Endometrial microvascular endothelial cells (primary cell): ENCODE measurements at regions not wholly inside any gene's neighbourhood (a gene's known extent, or its start where the extent isn't known, plus 50 kb on each side); places are given as distances from the start of the nearest gene placed in this dataset.

Experiments used
- in situ Hi-C: cut with HindIII; loops from 2 replicates; pipeline ENCODE4 v1.10.0; 2017; ENCODE audit warnings: low sequenced_read_pairs, low pct_unique_long_range_greater_than_20kb; ENCODE audit errors: inconsistent ontology term

DNA sequence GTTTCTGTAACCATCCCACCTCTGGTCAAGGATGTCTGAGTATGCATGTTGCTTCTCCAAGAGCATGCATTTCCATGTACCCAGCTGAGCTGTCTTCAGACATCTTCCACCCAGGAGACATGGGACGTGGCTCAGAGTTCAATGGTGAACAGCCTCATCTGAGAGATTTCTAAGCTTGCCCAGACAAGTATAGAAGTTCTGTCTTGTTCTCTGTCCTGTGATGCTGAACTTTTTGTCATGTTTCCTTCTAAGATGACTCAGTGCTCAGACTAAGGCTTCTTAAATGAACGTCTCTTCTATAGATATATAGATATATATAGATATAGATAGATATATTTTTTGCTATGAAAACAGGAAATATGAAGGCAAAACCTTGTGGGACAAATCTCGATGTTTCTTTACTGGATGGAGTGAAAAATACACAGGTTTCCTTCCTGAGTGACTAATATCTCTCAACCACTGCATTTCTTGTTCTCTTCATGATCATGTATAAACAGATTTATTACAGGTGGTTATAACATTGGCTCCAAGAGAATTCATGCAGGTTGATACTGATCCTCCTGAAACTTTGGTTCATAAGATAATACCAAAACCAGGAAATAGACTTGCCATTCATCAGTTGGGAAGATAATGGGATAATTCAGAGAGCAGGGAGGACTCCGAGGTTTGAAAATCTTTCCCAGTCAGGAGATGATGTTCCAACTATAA, 168.2 kb downstream of the ZNF518B start:
- in situ Hi-C loops = no loop called here

DNA sequence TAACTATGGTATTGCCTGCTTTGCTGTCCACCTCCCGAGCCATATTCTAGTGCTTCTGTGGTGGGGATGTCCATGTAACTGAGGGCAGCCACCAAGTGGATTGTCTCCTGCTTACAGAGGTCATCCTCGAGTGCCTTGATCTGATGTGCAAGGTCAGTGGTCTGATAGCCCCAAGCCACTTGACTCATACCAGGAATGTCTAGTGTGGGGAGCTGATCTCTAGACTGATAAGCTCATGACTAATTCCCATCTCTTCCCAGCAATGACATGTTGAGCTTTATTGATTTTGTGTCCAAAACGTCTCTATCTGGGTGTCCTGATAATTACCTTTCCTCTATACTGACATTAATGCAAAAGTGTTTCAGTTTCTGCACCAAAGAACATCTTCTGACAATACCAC, 168.4 kb upstream of the WDR1 start:
- in situ Hi-C loops = no loop called here

DNA sequence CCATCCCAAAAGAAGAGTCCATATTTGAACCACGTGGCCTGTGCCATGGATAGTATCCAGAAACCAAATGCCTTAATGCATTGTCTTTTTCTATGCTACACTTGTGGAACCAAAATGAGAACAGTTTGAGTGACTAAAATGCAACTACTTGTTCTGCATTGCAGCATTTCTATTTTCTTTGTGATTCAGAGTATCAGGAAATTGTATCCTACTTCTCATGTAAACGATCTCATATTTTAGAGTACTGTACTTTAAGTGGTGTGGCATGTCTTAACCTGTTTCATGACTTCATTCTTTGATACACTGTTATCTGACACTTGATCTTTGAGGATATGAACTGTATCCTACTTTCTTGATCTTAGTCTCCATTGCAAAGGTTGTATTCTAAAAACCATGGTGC, 167.2 kb upstream of the WDR1 start:
- in situ Hi-C loops = no loop called here

DNA sequence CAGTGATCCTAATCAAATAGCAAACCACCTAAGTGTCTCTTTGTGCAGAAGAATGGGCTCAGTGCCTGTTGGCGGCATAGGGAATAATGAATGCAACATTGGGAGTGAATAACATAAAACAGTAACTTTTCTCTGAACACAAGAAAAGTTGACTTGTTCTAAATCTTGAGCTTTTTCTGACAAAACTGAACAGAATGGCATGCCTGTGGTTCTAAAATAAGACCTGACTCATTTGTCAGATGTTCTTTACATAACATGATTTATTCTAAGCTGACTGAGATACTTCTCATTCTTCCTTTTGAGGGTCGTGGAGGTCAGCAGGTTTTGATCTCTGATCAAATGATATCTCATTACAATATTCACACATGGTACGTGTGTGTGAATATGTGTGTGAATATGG, 165.4 kb upstream of the WDR1 start:
- in situ Hi-C loops = no loop called here

DNA sequence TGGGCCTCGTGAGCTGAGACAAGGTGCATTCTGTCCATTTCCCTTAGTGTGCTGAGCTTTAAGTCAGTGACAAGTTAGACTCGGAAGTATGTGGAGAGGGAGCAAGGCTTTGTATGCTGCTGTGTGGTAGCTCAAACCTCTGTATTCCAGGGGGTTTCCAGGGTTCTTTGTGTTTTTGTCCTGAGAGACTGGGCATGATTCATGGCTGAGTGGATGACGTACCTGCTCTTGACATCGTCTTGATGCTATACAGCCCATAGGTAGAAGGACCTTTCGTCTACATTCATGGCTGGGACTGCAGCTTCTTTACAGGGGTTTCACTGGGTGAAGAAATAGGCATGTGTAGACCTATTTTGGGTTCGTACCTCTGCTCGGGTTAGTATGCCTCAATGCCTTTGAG, 162.7 kb upstream of the WDR1 start:
- in situ Hi-C loops = no loop called here

DNA sequence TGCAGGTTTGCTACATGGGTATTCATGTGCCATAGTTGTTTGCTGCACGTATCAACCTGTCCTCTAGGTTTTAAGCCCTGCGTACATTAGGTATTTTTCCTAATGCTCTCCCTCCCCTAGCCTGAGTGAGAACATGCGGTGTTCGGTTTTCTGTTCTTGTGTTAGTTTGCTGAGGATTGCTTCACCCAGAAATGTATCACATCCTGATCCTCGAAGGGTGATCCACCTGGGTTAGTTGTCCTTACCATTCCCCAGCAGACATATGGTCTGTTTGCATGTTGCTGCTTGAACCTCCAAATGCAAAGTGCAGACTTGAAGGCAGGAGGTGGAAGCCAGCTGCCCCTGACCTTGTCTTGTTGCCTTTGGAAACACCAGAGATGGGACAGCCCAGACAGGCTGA, 161.5 kb upstream of the WDR1 start:
- in situ Hi-C loops = no loop called here

DNA sequence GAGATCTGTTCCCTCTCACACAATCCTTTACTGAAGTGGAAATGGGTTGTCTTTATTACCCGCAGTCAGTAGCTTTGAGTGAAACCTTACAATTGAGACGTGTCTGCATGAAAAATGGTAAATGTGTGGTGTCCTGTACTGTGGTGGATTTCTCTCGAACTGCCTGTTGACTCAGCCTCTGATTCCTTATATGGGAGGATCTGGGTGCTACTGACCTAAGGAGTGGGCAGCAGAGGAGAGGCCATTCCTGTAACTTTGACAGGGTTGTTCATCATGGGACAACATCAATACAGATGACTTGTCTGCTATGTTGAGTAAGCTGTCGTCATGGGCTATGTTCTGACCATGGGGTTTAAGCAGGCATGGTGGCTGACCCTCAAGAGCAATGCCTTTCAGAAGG, 159.6 kb upstream of the WDR1 start:
- in situ Hi-C loops = no loop called here

DNA sequence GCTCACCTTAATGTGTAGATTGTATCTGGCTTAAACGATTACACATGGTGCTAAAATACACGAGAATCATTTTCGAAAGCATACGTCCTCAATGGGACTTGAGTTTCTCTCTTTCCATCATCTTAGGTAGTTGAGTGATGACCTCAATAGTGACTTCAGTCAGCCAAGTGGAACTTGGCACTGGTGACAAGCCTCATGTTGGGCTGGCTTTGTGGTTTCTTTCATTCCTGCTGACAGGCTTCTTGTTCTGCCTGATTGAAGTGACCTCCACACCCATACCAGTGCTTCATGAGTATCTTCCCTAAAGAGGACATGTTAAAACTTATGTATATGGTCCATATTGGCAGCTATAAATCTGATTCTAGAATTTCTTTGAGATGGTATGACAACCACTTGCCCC, 159.1 kb upstream of the WDR1 start:
- in situ Hi-C loops = no loop called here

DNA sequence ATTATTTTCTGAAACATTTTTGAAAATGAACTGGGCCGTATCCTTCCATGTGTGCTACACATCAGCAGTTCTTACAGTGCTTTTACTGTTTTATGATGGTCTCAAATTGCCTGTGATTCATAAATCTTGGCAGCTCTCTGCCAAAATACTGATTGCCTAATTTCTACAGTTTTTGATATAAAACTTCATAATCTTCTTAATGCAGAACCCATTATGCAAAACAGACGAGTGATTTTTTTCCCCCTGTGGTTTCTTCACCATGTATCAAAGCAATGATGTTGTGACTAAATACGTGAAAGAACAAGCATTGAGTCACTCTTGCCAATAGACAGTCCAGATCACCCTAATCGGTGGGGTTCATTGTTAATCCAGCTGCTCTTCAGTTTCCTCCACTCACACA, 156.4 kb upstream of the WDR1 start:
- in situ Hi-C loops = no loop called here

DNA sequence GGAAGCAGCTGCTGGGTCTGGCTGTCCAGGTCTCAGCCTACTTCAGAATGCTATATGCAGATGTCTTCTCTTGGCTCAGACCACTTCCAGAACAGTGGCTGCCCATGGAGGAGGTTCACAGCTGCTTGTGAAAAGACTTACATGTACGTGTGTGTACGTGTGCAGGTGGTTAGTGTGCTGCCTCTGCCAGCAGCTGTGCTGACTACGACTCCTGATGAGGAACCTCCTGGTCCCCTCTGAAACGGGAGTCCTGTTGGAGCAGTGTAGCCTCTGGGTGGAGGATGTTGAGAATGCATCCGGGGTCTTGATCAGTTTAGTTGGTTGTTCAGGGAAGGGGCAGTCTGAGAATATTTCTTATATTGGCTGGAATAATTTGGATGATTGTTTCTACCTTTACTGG, 155.9 kb upstream of the WDR1 start:
- in situ Hi-C loops = no loop called here

DNA sequence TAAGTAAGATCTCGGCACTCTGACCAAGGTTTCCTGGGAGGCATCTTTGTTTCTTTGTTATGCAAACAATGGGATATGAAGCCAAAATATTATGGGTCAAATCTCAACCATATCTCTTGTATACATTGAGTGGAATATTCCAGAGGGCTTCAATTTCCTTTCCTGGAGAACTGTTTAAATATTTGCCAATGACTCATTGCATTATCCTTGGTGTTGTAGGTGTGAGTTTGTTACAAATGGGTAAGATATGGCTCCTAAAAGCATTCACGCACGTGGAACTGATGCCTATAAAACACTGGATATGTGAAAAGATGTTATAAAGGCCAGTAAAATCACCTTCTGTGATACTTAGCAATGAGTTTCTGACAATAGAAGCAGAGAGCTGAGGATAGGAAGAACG, 150.5 kb upstream of the WDR1 start:
- in situ Hi-C loops = no loop called here

DNA sequence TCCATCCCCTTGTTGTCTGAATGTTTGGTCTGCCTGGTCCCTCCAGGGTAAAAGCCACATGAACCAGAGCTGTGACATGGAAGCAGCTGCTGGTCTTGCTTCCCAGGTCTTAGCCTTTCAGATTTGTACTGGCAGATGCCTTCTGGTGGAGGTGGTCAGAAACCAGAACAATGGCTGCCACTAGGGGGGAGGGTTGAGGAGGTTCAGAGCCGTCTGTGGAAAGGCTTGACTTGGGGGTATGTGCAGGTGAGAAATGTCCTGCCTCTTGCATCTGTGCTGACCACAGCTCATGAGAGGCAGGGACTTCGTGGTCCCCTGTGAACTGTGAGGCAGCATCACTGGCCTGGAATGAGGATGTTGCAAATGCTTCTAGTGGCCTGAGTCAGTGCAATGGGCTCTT, 144.2 kb upstream of the WDR1 start:
- in situ Hi-C loops = no loop called here

DNA sequence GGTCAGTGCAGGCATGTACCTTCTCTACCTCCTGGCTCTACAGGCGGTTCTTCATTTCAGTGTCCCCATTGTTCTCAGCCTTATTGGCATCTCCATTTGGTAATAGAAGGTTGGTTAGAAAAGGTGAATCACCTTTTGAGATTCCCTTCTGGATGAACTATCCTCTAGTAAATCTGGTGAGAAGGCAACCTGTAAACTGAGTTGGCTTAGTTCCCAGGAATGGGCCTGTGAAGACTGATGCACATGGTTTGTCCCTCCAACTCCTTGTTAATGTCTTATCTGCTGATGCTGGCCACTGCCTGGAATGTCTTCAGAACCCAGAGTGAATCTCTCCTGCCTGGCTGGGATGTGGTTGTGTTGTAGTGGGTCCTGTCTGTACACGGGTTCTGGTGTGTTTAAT, 143.4 kb upstream of the WDR1 start:
- in situ Hi-C loops = no loop called here

DNA sequence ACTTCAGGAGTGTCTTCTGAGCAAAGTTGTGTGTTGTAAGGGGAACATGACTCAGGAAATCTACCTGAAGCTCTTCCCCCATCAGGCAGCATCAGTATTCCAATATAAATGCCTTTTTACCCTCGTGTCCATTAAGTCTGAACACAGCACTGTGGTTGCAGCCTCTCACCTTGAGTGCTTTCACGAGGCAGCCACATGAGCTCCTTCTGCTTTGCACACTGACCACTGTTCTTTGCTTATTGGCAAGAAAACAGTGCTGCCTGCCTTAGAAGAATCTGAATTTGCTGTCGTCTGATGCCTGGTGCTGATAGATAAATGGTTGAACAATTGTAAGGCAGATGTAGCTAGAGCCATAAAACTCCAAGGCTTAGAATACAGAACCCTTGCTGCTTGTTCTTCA, 139.6 kb upstream of the WDR1 start:
- in situ Hi-C loops = no loop called here

DNA sequence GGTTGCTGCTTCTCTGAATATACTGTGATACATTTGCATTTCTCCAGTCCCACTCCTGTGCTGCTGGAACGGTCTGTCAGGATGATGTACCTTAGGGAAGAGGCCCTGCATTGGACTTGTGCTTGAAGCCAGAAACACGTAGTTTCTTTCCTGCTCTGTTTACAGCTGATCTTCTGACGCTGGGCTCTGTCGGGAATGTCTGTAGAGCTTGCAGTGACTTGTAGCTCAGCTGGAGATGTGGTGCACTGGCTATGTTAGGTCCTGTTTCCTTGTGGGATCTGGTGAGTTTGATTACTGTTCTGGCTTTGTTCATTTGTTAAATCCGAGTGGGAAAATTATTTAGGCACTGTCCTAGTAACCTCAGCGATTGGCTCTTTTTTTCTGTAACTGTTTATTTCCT, 137.2 kb upstream of the WDR1 start:
- in situ Hi-C loops = no loop called here

DNA sequence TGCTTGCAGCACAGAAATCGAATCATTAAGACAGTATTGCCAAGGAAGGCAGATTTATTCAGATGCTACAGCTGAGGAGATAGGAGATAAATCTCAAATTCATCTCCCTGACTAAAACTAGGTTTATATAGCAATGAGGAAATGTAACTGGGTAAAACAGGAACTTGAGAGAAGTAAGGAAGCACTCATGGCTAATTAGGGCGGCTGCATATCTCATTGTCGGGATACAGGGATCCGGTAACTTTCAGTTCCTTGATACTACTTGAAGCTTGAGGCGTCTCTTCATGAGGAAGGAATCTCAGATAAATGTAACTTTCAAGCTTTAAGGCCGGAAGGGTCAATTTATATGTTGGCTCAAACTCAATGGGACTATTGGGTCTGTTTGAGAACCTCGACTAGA, 129.2 kb upstream of the WDR1 start:
- in situ Hi-C loops = no loop called here

DNA sequence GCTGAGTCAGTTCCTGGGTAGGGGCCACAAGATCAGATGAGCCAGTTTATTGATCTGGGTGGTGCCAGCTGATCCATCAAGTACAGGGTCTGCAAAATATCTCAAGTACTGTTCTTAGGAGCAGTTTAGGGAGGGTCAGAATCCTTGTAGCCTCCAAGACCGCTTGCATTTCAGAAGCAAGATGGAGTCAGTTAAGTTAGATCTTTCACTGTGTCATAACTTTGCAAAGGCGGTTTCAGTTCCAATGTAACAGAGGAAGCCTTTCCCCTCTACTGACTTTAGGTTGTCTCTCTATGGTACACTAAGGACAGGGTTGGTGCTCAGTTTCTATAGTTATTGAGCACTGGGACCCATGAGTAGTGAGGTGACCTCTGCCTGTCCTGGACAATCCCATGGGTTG, 127.3 kb upstream of the WDR1 start:
- in situ Hi-C loops = no loop called here

DNA sequence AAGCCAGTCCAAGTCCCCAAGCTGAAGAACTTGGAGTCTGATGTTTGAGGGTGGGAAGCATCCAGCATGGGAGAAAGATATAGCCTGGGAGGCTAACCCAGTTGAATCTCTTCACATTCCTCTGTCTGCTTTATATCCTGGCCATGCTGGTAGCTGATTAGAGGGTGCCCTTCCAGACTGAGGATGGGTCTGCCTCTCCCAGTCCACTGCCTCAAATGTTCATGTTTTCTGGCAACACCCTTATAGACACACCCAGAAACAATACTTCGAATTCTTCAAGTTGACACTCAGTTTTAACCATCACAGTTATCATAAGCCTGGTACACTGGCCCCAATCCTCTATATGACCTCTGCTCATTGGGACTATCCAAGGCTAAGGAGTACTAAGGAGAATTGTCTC, 124.1 kb upstream of the WDR1 start:
- in situ Hi-C loops = no loop called here

DNA sequence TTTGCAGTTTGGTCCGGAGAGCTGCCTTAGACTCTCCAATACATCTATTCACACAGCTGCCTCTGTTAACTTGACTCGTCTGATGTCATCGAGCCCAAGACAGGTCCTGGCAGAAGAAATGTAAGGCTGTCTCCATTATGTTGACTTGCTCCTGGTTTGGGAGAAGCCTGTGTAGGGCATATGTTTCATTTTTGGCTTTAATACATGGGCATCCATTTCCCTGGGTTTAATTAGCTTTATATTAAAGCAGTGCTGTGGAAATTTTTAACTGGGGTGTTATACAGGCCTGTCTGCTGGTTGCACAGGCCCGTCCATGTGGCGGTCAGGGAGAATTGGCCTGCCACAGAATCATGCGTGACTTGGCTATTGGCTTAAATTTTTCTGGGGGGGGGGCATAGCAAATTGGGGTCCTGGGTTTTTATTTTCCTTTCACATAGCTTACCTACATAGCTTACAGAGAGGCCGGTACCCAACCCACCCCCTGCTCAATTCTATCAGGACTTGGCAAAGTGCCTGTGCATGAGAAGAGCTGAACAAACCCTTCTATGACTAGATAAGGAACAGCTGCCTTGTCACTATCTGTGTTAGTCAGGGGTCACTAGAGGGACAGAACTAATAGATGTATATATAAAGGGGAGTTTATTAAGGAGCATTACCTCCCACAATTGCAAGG, 123.5 kb upstream of the WDR1 start:
- in situ Hi-C loops = no loop called here

DNA sequence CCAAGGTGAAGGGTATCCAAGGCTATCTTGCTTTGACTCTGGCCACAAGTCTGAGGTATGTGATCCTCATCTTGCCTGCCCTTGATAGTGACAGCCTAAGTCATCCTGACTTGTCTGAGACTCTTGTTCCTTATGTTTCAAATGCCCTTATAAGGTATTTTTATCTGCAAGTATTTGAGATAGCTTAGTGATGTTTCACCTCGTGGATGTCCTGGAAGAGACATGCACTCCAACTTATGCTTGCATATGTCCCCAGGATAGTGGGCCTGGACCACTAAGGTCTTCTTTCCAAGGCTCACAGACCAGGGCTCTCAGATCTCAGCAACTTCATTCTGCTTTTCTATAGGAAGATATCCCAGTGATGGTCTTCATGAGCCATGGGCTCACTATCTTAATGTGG, 120.5 kb upstream of the WDR1 start:
- in situ Hi-C loops = no loop called here

DNA sequence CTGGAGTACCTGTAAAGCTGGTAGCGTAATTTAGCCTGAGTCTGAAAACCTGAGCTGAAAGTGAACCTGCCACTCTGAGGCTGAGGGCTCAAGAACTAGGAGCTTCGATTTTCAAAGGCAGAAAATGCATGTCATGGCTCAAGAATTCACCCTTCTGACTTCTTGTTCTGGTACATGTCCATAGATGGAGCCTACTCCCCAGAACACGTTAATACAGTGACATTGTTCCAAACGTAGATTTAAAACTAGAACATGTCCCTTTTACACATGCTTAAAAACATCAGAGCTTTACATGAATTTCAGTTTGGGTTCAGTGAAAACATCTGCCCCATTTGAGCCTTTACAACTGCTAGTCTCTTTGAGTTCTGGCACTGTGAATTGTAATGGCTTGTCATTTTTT, 115.5 kb upstream of the WDR1 start:
- in situ Hi-C loops = no loop called here
